ENCODE measurements at regions not wholly inside any gene's neighbourhood (a gene's known extent, or its start where the extent isn't known, plus 50 kb on each side); places are given as distances from the start of the nearest gene placed in this dataset.

- TF ChIP-seq POLR2AphosphoS5 (IDR thresholded peaks at IDR 0.05) (no peak), POLR2A (IDR thresholded peaks at IDR 0.05) (no peak)
Measured at GRCh38 chr21:13937236-13937635, 273.5 kb downstream of the LIPI start.

Measured in breast epithelium (tissue), 3 donors.